Left forelimb (tissue), 1 donor: ENCODE measurements at regions not wholly inside any gene's neighbourhood (a gene's known extent, or its start where the extent isn't known, plus 50 kb on each side); places are given as distances from the start of the nearest gene placed in this dataset.
"Not testable (repeated sequence)": the region's sequence is repeated elsewhere in the genome, so short reads cannot be mapped to it uniquely, and the experiment has no call there.

Experiments
- DNase-seq: peaks from one replicate; pipeline ENCODE4 v3.0.0-alpha.2; 2018; ENCODE audit warnings: low spot score

DNA sequence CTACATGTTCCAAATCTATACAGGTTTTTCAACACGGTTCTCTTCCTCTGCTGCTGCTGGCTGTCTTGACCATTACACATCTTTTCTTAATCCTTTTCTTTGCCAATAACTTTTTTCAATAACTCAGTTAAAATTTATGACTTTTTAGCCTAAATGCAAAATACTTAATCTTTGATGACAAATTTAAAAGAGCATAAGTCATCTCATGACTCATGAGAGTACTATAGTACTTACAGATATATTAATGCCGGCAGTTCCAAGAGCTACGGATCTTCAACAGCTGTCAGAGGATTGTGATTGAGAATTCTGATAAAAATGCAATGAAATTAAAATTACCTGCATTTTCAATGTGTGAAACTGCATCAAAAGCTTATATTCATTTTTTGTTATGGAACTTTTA, 105.5 kb downstream of the KPNA2 start:
- DNase-seq = no peak

DNA sequence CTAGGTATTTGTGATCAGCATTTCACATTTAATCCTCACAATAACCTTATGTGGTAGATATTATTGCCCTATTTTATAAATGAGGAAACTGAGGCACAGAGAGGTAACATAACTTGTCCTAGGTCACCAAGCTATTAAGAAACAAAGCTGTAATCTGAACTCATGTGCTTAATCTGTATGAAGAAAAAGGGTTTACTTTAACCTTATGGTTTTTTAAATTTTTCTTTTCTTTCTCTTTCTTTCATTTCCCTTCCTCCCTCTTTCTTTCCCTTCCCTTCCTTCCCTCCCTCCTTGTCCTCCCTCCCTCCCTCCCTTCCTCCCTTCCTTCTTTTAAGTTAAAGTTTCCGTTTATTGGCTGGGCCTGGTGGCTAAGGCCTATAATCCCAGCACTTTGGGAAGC, 105.2 kb upstream of the AMZ2 start:
- DNase-seq = no peak

DNA sequence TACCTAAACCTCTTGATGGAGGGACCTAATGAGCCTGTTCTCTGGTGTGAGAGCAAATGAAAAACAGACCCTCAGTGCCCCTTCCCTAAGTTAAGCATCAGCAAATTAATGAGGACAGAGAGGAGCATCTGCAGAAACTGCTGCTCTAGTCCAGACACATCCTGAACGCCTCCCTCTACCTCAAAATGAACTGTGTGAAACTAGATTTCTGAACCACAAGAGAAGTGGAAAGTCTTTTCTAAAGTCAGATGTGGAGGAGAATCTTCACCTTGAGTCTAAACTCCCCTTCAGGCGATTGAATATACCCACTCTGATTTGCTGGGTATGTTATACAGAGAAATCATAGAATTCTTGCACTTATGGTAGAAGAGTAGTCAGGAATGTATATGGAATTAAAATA, 104.4 kb upstream of the AMZ2 start:
- DNase-seq = no peak

DNA sequence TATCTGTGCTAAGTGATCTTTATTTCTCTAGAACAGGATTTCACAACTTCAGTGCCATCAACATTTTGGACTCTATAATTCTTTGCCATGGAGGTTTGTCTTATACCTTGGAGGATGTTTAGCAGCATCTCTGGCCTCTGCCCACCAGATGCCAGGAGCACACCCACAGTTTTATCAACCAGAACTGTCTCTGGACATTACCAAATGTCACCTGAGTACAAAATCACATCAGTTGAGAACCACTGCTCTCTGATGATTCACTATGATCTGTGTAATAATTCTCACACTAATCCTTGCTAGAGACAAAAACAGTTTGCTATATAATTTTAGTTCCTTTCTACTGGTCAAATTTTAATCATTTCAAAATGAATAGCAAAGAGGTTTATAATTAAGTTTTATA, 102.8 kb upstream of the AMZ2 start:
- no peak for DNase-seq

DNA sequence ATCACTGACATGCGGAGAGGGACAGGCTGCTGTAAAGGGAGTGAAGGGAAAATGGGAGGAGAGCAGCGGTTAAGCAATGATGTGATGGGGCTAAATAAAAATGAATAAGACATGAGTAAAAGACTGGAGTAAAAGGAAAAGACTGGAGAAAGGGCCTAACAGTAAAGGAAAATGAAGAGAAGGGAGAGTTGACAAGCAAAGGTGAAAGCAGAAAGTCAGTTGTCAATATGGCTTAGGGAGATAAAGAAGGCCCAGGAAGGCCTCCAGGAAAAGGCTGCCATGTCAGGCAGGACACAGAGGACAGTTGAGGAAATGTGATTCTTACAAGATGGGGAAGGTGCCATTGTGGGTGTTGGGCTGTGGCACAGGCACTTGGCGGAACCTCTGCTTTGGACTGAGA, 98.9 kb upstream of the AMZ2 start:
- DNase-seq = no peak

DNA sequence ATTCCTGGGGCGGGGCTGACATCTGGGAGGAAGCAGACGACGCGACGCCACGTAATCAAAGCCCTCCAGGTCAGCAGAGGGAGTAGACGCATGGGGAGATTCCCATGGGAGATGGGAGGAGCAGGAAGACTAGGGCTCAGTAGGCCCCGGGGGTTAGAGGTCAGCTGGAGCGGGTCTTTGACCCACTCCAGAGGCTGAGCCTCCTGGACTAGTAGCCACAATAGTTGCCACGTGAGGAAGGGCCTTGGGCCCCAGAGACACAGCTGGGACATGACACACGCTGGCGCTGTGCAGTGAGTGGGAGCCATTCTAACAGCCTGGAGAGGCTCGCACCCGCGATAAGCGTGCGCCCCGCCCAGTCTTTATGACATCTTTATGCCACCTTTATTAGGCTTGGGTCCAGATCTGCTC, 95.7 kb upstream of the AMZ2 start:
- no peak for DNase-seq

DNA sequence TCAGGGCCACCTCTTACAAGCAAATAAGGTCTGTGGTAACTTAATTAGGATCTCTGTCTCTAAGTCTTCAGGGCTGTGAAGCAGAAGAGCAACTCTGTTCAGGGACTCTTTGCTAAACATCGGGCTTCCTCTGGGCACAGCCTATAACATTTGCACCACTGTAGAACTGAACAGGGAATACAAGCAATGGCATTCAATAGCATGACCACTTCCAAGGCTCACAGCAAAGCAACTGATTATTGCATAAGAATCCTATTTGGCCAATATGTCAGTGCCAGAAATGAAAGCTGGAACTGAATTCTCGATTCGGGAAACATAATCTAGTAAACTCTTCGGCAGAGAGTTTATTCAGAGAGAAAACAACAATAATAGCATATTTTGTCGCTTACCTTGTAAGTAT, 92.2 kb upstream of the AMZ2 start:
- DNase-seq = no peak

DNA sequence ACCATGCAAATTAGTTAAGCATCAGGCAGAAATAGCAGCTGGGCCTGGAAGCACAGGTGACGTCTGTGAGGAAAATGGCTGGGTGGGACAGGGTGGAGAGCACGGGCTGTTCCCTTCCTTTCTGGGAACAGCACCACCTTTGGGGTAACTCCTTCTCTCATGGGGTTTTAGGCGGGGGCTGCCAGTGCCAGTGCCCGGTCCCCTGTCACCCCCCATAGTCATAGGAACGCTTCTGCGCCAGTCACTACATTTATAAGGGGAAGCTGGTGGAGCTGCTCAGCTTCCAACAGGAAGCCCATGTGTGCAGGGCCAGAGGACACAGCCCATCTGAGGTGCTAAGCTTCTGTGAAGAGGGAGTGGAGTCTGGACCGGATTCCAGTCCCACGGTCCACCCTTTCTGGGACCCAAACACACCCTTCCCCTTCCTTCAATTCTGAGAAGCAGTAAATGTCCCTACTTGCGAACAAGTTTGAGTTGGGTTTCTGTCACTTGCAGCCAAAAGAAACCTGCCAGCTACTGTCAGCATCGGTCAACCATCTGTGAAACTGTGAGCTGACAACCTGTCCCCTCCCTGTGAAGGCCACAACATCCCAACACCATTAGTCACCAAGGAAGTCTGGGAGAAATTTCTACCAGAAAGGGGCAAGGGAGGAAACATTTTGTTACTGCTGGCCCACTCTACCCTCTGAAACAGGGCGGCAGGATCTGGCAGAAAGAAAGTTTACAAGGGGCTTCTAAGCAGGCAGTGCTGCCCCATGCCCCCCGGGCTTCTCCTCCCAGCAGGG, 86.0 kb upstream of the AMZ2 start:
- no peak for DNase-seq

DNA sequence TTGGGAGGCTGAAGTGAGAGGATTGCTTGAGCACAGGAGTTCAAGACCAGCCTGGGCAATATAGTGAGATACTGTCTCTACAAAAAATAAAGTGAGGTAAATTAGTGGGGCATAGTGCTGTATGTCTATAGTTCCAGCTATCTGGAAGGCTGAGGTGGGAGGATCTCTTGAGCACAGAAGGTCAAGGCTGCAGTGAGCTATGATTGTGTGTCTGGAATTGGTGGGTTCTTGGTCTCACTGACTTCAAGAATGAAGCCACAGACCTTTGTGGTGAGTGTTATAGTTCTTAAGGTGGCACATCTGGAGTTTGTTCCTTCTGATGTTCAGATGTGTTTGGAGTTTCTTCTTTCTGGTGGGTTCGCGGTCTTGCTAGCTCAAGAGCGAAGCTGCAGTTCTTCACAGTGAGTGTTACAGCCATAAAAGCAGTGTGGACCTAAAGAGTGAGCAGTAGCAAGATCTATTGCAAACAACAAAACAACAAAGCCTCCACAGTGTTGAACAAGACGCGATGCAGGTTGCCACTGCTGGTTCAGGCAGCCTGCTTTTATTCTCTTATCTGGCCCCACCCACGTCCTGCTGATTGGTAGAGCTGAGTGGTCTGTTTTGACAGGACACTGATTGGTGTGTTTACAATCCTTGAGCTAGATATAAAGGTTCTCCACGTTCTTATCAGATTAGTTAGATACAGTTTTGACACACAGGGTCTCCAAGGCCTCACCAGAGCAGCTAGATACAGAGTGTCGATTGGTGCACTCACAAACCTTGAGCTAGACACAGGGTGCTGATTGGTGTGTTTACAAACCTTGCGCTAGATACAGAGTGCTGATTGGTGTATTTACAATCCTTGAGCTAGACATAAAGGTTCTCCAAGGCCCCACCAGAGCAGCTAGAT, 79.3 kb upstream of the AMZ2 start:
- not testable (repeated sequence) for DNase-seq

DNA sequence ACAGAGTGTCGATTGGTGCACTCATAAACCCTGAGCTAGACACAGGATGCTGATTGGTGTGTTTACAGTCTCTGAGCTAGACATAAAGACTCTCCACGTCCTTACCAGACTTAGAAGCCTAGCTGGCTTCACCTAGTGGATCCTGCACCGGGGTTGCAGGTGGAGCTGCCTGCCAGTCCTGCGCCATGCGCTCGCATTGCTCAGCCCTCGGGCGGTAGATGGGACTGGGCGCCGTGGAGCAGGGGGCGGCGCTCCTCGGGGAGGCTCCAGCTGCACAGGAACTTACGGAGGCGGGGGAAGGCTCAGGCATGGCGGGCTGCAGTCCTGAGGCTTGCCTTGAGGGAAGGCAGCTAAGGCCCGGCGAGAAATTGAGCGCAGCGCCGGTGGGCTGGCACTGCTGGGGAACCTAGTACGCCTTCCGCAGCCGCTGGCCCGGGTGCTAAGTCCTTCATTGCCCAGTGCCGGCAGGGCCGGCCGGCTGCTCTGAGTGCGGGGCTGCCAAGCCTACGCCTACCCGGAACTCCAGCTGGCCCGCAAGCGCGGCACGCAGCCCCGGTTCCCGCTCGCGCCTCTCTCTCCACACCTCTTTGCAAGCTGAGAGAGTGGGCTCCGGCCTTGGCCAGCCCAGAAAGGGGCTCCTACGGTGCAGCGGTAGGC, 78.5 kb upstream of the AMZ2 start:
- not testable (repeated sequence) for DNase-seq

DNA sequence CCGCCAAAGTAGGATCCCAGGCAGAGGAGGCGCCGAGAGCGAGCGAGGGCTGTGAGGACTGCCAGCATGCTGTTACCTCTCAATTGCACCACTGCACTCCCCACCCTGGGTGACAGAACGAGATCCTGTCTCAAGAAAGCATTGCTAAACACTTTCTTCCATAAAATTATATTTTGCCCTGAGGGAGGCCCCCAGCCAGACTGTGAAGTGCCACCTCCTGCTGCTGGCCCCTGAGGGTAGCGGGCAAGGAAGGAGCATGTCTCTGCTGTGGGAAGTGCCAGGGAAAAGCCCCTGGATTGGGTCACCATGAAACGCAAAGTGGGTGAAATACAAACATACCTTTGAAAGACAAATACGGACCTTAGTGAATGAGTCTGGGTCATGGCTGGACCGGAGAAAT, 78.0 kb upstream of the AMZ2 start:
- DNase-seq = no peak

DNA sequence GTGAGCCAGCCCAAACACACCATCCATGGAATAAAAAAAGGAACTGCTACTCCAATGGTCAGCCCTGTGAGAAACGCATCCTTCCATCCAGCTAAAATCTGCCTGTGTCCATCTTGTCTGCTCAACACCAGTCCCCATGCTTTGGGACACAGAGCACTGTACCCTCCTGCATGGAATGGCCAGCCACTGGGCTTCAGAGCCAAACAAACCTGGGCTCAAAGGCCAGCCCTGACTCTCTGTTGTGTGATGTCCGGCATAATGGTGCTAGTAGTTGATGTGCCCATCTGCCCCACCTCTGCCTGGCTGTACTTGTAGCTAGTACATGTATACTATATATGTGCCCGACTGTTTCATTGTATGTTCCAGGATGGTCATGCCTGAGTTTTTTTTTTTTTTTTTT, 77.6 kb upstream of the AMZ2 start:
- DNase-seq = no peak

DNA sequence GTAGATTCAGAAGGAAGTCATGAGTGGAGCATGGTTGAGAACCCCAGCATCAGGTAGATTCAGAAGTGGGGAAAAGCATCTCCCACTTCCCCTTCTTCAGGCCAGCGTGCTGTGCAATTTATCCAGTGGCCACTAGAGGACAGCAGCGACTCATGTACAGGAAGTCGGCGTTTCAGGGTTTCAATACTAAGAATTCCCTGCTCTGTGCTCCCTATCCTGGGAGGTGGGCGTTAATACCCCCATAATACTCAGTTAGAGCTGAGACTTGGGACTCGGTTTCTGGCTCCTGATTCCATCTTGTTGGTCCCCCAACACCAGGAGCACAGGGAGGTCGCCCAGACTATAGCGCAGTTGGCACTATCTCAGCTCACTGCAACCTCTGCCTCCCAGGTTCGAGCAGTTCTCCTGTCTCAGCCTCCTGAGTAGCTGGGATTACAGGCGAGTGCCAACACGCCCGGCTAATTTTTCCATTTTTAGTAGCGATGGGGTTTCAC, 75.3 kb upstream of the AMZ2 start:
- DNase-seq = peak; percentile 75

DNA sequence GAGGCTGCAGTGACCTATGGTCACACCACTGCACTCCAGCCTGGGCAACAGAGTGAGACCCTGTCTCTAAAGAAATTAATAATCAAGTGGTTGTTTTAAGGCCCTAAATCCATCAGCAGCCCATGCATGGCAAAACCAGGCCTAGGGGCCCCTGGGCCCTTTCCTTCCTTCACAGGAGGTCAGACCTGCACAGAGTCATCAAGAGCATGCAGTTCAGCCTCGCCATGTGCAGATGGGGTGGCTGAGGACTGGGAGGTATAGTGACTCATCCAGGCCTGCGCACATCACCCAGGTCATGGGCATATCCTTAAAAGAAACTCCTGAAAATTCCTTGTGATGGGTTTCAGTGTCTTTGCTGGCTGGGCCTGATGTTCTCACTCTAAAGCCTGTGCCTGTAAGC, 72.4 kb upstream of the AMZ2 start:
- no peak for DNase-seq

DNA sequence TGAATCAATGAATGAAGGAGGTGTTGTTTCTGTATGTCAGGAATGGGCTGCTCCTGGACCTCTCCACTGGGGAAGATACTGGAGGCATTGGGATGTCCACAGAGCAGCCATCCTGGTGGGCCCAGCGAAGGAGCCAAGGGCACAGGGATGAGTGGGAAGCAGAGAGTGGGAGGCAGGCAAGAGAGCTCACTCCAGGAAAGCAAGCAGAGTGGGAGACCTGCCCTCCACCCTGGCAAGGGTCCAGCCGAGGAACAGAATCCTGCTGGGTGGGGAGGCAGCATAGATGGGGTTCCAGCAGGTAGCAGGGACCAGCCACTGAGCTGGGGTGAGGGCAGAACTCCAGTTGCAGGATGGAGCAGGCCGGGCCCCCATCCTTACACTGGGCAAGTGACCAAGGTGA, 71.9 kb upstream of the AMZ2 start:
- no peak for DNase-seq

DNA sequence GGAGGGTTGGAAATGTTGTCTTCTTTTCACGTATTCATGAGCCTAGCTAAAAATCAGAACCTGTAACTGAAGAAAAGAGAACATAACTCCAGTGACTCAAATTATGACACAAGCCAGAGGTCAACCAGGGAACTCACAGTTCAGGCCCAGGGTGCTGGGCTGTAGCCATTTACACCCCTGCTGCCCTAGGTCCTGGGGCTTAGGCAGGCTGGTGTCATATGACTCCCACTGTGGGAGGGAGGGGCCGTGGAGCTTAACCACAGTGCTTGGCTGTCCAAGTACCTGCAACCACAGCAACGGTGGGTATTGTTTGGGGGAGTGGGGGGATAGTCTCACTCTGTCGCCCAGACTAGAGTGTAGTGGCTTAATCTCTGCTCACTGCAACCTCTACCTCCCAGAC, 71.1 kb upstream of the AMZ2 start:
- no peak for DNase-seq

DNA sequence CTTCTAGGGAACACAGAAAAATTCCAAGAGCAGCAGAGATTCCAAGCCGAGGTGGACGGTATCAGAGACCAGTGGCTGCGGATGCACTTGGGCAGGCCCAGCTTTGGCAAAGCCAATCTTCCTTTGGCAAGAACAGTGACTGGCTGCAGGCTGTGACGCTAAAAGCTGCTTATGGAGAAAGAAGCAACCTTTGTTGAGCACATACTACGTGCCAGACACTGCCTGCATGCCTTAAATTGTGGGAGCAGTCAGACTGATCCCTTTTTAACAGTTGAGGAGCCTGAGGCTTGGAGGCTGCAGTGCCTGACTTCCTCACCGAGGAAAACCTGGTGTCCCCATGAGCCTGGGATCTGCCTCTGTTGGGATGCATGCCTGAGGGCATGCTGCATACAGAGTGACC, 69.0 kb upstream of the AMZ2 start:
- no peak for DNase-seq

DNA sequence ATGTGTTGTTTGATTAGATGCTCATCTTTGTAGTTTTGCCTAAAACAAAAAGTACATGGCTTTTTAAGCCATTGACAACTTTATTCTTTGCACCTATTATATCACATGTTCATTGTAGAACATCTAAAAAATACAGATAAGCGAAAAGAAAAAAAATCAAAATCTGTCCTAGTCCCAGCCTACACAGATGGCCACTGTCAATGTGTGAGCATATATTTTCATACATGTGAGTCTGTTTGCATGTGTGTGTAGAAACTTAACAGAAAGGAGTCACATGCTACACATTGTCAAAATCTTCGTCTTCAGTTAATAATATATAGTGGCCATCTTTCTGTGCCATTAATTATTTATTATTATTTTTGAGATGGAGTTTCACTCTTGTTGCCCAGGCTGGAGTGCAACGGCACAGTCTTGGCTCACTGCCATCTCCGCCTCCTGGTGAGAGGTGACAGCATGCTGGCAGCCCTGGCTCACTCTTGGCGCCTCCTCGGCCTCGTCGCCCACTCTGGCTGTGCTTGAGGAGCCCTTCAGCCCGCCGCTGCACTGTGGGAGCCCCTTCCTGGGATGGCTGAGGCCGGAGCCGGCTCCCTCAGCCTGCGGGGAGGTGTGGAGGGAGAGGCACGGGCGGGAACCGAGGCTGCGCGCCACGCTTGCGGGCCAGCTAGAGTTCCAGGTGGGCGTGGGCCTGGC, 68.5 kb upstream of the AMZ2 start:
- DNase-seq = no peak

DNA sequence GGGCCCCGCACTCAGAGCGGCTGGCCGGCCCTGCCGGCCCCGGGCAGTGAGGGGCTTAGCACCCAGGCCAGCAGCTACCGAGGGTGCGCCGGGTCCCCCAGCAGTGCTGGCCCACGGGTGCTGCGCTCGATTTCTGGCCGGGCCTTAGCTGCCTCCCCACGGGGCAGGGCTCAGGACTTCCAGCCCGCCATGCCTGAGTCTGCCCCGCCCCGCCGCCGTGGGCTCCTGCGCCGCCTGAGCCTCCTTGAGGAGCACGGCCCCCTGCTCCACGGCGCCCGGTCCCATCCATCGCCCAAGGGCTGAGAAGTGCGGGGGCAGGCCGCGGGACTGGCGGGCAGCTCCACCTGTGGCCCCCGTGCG, 67.9 kb upstream of the AMZ2 start:
- DNase-seq = no peak

DNA sequence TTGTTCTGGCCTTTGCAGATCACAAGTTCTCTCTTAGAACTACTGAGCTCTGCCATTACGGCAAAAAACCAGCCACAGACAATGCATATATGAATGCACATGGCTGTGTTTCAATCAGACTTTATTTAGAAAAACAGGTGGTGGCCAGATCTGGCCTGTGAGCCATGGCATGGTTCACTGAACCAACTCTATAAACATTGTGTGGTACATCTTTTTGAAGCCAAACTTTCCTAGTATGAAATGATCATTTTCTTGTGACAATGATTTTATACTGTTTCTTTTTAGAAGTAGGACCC, 65.9 kb upstream of the AMZ2 start:
- DNase-seq = no peak

DNA sequence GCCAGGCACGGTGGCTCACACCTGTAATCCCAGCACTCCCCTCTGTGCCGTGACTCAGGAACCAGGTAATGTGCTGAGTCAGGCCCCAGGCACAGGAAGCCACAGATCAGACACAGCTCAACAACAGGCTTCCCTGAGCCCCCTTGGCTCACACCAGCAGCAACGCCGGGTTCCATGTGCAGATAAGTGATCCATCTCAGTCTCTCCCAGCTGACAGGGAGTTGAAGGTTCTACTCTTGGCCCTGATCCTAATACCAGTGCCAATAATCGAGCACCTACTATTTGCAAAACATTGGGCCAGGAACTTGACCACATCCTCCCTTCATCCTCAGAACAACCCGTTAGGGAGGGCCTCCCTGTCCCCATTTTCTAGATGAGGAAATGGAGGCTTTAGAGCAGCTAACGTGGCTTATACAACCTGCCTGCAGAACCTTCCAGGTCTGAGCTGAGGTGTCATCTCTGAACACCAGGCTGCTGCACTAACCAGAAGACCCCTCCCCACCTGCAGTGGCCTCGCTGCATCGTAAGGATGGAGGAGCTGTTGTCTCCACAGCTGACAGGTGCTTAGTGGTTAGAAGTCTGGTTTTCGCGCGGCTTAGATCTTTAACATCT, 64.8 kb upstream of the AMZ2 start:
- DNase-seq = no peak

DNA sequence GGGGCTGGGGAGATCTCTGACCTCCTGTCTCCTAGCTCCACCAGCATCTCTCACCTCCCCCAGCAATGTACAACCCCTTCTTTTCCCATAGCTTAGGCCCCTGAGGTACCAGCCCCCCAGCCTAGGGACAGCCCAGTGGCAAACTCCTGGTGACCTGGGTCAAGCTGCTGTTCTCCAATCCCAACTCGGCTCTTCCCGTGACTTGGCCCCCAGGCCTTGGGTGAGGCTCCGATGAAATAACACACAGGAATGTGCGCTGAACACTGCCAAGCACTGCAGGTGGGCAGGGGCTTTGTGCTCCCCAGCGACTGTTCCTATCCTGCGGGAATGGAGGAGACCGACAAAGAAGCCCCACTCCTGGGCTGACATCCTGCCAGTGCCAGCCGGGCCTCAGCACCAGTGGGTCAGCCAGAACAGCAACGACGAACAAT, 63.7 kb upstream of the AMZ2 start:
- DNase-seq = no peak
